Loucy (cell line): ENCODE measurements at regions not wholly inside any gene's neighbourhood (a gene's known extent, or its start where the extent isn't known, plus 50 kb on each side); places are given as distances from the start of the nearest gene placed in this dataset.

Source experiments
- EZH2phosphoT487 ChIP-seq: fragments of 200-600 bp; IDR thresholded peaks from 2 replicates; pipeline ENCODE4 v1.6.1; 2018; ENCODE audit warnings: antibody characterized with exemption, mild to moderate bottlenecking, moderate library complexity, borderline replicate concordance
- TF ChIP-seq, protein P1 (sequence below): fragments of 200-600 bp; sonication (generic); conservative IDR thresholded peaks from 2 replicates; pipeline ENCODE4 v1.5.1; 2014; ENCODE audit warnings: mild to moderate bottlenecking, antibody characterized with exemption, low read length

DNA sequence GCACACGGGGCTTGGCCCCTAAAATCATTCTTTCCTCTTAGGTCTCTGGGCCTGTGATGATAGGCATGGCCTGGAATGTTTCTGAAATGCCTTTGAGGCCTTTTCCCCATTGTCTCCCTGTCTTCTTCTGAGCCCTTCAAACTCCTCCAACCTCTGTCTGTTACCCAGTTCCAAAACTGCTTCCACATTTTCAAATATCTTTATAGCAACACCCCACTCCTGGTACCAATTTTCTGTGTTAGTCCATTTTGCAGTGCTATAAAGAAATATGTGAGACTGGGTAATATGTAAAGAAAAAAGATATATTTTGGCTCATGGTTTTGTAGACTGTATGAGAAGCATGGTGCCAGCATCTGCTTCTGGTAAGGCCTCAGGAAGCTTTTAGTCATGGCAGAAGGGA is 158.8 kb downstream of the TM2D1 start:
- TF ChIP-seq, protein P1, sequence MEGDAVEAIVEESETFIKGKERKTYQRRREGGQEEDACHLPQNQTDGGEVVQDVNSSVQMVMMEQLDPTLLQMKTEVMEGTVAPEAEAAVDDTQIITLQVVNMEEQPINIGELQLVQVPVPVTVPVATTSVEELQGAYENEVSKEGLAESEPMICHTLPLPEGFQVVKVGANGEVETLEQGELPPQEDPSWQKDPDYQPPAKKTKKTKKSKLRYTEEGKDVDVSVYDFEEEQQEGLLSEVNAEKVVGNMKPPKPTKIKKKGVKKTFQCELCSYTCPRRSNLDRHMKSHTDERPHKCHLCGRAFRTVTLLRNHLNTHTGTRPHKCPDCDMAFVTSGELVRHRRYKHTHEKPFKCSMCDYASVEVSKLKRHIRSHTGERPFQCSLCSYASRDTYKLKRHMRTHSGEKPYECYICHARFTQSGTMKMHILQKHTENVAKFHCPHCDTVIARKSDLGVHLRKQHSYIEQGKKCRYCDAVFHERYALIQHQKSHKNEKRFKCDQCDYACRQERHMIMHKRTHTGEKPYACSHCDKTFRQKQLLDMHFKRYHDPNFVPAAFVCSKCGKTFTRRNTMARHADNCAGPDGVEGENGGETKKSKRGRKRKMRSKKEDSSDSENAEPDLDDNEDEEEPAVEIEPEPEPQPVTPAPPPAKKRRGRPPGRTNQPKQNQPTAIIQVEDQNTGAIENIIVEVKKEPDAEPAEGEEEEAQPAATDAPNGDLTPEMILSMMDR, result no peak
- no peak for TF ChIP-seq EZH2phosphoT487
